GM18507 (cell line): ENCODE measurements at regions not wholly inside any gene's neighbourhood (a gene's known extent, or its start where the extent isn't known, plus 50 kb on each side); places are given as distances from the start of the nearest gene placed in this dataset.

Source experiments
- DNase-seq: peaks from one replicate; pipeline ENCODE4 v3.0.0; 2011; ENCODE audit warnings: low read depth; ENCODE audit not compliant: insufficient read length; ENCODE audit errors: extremely low spot score
- FAIRE-seq: peaks from 2 replicates; lab custom pipeline; 2011; peaks lifted over from hg19 to GRCh38; lab: Jason Lieb, UNC

GRCh38 chr16:79697562-79698112, 97.1 kb upstream of the MAF start:
- no peak for DNase-seq
- FAIRE-seq, result no peak

- DNase-seq (no peak), FAIRE-seq (no peak)
These were observed 90.5 kb upstream of the MAF start for GRCh38 chr16:79691007-79691406.

GRCh38 chr16:79690159-79690558, 89.6 kb upstream of the MAF start:
- FAIRE-seq (no peak), DNase-seq (no peak)

GRCh38 chr16:79687249-79688130, 87.0 kb upstream of the MAF start:
- no peak for DNase-seq
- FAIRE-seq, result no peak

GRCh38 chr16:79685871-79686270, 85.3 kb upstream of the MAF start:
- no peak for DNase-seq
- no peak for FAIRE-seq

- no peak for DNase-seq
- FAIRE-seq, result no peak
These were observed 78.8 kb upstream of the MAF start for GRCh38 chr16:79679334-79679733.

DNA sequence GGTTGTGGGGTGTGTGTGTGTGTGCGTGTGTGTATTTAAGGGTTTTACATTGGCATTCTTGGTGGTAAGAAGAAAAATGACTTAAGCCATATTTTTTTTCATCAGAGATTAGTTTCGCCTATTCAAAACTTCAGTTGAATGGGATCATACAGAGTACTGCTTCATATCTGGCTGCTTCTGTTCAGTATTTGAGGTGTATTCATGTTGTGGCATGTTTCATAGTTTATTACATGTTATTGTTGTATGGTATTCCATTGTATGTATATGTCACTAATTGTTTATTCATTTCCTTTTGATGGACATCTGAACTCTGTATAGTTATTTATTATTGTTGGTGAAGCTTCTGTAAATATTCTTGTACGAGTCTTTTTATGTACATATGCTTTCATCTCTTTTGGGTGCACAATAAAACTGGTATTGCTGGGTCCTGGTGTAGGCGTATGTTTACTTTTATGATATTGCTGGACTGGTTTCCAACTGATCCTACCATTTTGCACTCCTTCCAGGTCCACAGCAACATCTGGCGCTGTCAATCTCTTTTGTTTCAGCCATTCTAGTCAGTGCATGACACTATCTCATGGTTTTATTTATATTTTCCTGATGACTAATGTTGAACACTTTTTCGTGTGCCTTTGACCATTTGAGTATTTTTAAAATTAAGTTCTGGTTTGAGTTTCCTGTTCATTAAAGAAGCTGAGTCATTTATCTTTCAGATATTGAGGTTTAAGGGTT, 77.4 kb upstream of the MAF start:
- FAIRE-seq (no peak), DNase-seq (no peak)

- FAIRE-seq (no peak), DNase-seq (no peak)
These were observed 73.1 kb upstream of the MAF start for GRCh38 chr16:79673635-79674034.

DNA sequence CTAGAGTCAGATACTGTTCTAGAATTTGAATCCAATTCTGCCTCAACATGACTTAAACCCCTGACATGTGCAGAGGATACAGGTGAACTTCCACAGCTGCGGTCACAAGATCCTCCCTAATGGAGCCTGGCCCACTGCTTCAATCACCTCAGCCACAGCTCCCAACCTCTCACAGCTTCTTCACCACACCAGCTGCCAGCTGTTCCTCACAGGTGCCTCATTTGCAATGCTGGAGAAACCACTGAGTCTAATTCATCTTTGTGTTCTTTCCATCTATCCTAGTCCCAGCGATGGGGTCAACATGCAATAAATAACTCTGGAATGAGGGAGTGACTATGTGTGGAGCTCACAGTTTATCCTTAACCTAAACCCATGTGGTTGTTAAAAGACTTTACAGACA, 72.0 kb upstream of the MAF start:
- DNase-seq (no peak), FAIRE-seq (no peak)

DNA sequence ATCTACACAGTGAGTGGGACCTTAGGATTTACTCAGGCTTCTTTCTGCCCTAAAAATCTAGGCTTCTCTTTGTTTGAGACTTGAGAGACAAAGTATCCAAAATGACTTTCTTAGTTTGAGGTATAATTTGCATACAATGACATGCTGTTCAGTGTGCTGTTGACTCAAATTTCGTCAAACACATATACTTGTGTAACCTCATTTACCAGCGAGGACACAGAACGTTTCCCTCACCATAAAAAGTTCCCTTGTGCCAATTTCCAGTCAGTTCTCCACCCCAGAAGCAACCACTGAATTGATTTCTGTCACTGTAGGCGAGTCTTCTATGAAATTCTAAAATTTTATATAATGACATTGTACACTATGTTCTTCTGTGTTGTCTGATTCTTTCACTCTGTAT, 68.0 kb upstream of the MAF start:
- FAIRE-seq, result no peak
- no peak for DNase-seq

- FAIRE-seq, result no peak
These were observed 65.4 kb upstream of the MAF start for GRCh38 chr16:79665970-79666369.

DNA sequence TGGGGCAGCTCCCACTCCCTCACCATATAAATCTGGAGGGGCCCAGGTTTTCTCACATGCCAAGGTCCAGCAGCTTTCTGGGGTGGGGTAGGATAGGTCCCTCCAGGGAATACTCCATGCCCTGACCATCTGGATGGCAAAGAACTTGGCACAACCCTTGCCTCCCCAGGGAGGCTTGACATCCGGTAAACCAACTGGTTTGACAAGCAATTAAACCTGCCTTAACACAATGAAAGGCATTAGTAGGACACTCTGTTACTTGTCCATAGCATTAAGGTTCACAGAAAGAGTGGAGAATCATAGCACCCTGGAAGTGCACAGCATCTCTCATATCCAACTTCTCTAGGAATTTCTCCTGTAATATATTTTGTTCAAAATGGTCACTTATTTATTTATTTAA, 63.9 kb upstream of the MAF start:
- DNase-seq (no peak), FAIRE-seq (no peak)

More at GRCh38 chr16:79665970-79666369, 65.4 kb upstream of the MAF start:
- no peak for DNase-seq

- FAIRE-seq, result no peak
- DNase-seq, result no peak
These were observed 62.3 kb upstream of the MAF start for GRCh38 chr16:79662669-79663313.

GRCh38 chr16:79662122-79662521, 61.6 kb upstream of the MAF start:
- DNase-seq (no peak), FAIRE-seq (no peak)

DNA sequence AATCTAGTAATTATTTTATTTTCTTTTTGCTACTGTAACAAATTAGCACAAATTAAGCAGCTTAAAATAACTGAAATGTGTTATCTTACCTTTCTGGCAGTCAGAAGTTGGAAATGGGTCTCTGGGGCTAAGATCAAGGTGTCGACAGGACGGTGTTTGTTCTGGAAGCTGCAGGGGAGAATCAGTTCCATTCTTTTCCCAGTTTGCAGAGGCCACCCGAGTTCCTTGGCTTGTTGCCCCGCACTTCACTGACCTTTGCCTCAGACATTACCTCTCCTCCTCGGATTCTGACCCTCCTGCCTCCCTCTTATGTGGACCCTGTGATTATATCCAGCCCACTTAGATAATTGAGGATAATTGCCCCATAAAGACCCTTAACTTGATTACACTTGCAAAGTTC, 61.0 kb upstream of the MAF start:
- no peak for FAIRE-seq
- DNase-seq, result no peak

- DNase-seq, result no peak
These were observed 58.8 kb upstream of the MAF start for GRCh38 chr16:79659344-79659743.

GRCh38 chr16:79658301-79659033, 57.9 kb upstream of the MAF start:
- FAIRE-seq (no peak), DNase-seq (no peak)

More at GRCh38 chr16:79659344-79659743, 58.8 kb upstream of the MAF start:
- no peak for FAIRE-seq

- no peak for FAIRE-seq
- DNase-seq, result no peak
These were observed 56.1 kb upstream of the MAF start for GRCh38 chr16:79656553-79657115.

DNA sequence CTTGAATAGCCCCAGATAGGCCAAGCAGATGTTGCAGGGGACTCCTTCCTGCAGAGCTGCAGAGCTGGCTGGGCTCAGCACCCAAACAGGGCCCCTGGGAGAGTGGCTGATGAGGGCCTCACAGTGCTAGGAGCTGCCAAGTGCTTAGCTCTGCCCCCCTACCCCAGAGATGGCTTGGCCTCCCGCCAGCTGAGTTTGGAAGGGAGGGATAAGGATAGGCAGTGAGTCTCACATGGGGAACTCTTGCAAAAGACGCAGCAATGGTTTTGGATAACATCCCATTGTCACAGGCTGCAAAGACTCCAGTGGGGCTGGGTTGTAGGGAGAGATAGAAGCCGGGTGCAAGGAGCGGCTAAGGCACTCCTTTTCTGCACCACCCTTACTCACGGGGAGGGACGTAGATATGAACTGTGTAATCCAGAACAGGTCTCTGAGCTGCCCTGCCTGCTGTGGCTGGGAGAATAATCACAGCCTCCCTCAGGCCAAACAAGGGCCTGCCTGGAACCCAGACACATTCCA, 52.9 kb upstream of the MAF start:
- no peak for DNase-seq
- no peak for FAIRE-seq
